Tibial nerve (tissue), 4 donors: ENCODE measurements at regions not wholly inside any gene's neighbourhood (a gene's known extent, or its start where the extent isn't known, plus 50 kb on each side); places are given as distances from the start of the nearest gene placed in this dataset.

ENCODE experiments used
- DNase-seq, 2 donors: peaks; one replicate each; pipeline ENCODE4 v3.0.0-alpha.2; 2019; ENCODE audit warnings: low spot score in 2 of 2
- H3K27ac ChIP-seq, 4 donors: fragments of 200-600 bp; sonication (generic) in 3 of 4; one replicate each; pipeline ENCODE4 v1.5.1; 2017 to 2019; ENCODE audit warnings: mild to moderate bottlenecking in 1 of 4
- H3K27me3 ChIP-seq, 2 donors: fragments of 200-600 bp; sonication (generic) in 1 of 2; one replicate each; pipeline versions ENCODE4 v1.5.1 to v1.6.0; 2017 to 2019
- H3K36me3 ChIP-seq, 3 donors: fragments of 200-600 bp; sonication (generic); one replicate each; pipeline ENCODE4 v1.5.1; 2018 to 2019
- H3K4me1 ChIP-seq, 4 donors: fragments of 200-600 bp; sonication (generic) in 3 of 4; one replicate each; pipeline ENCODE4 v1.5.1; 2017 to 2019
- H3K4me3 ChIP-seq, 4 donors: fragments of 200-600 bp; sonication (generic) in 3 of 4; one replicate each; pipeline ENCODE4 v1.5.1; 2017 to 2019; ENCODE audit warnings: mild to moderate bottlenecking in 1 of 4, moderate library complexity in 1 of 4
- H3K9me3 ChIP-seq, 4 donors: fragments of 200-600 bp; sonication (generic) in 3 of 4; one replicate each; pipeline ENCODE4 v1.5.1; 2017 to 2019
- CTCF ChIP-seq, 5 experiments: fragments of 200-600 bp in 3 of 5; fragments of 450-650 bp in 2 of 5; sonication (generic) in 3 of 5; IDR thresholded peaks; one replicate each; pipeline ENCODE4 v1.5.1; 2016 to 2019; ENCODE audit warnings: antibody characterized with exemption in 5 of 5, mild to moderate bottlenecking in 3 of 5, moderate library complexity in 2 of 5
- EP300 ChIP-seq, 2 donors: sonication (generic); formaldehyde crosslinking; IDR thresholded peaks; one replicate each; pipeline ENCODE4 v1.6.1; 2017; ENCODE audit warnings: antibody characterized with exemption in 2 of 2, mild to moderate bottlenecking in 1 of 2
- POLR2A ChIP-seq, 2 donors: fragments of 450-650 bp; IDR thresholded peaks; one replicate each; pipeline ENCODE4 v1.6.1; 2017; ENCODE audit warnings: antibody characterized with exemption in 2 of 2, mild to moderate bottlenecking in 2 of 2, moderate library complexity in 2 of 2
- WGBS, 2 donors: methylation state at CpG; one replicate each; pipeline ENCODE4 v1.1.5; 2018; 5-methylcytosine and 5-hydroxymethylcytosine counted together

DNA sequence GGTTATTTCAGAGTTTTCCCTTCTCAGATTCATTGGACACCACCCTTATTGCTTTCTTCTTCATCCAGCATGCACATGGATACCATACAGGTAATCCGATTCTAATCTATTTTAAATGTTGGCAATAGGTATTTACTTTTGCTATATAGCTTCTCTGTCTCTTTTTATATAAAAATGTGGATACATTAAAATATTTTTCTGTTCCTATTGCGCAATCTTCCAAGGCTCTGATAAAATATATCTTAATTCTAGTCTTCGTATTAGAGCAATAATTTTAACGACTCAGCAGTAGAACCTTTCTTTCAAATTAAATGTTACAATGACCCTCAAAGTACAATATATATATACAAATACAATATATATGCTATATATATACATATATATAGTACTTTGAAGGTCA is 239.8 kb downstream of the DCAF12L2 start:
- TF ChIP-seq EP300 (IDR thresholded peaks at IDR 0.05), result no peak
- TF ChIP-seq POLR2A (IDR thresholded peaks at IDR 0.05), result no peak
- TF ChIP-seq CTCF (IDR thresholded peaks at IDR 0.05), result no peak
- Histone ChIP-seq H3K4me3 (no peak overlapping the region), H3K36me3 (no peaks in the 10 kb centered on the region), H3K27ac (no peak overlapping the region), H3K9me3 (no peaks in the 10 kb centered on the region), H3K4me1 (no peaks in the 10 kb centered on the region), H3K27me3 (no peaks in the 10 kb centered on the region)
- DNase-seq, result no peak
- WGBS, 2 donors, result 89 to 94% methylated on average over 4 of the region's 4 CpGs

DNA sequence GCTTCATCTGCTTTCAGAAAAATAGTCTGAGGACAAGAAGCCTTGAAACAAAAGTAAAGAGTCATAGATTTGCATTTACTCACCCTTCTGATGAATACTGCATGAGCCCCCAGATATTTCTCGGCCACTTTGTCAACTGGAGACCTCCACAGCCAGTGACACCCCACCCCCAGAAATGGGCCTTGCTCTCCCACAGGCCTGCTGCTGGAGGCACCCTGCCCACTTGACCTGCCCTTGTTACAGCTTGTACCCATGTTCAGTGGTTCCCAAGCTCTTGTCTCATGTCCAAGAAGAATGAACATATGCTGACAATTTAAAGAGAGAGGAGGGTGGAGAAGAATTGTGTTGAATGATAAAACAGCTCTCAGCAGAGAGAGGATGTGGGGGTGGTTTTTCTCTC is 225.1 kb downstream of the DCAF12L2 start:
- H3K27ac ChIP-seq, result no peak overlapping the region
- TF ChIP-seq POLR2A (IDR thresholded peaks at IDR 0.05) (no peak), EP300 (IDR thresholded peaks at IDR 0.05) (no peak), CTCF (IDR thresholded peaks at IDR 0.05) (no peak)

GRCh38 chrX:125947501-125947900 is 218.6 kb downstream of the DCAF12L2 start:
- Histone ChIP-seq H3K4me3 (no peak overlapping the region), H3K36me3 (no peaks in the 10 kb centered on the region), H3K27me3 (no peaks in the 10 kb centered on the region), H3K4me1 (no peaks in the 10 kb centered on the region), H3K9me3 (no peaks in the 10 kb centered on the region), H3K27ac (no peak overlapping the region)
- no peak for DNase-seq
- TF ChIP-seq EP300 (IDR thresholded peaks at IDR 0.05), result no peak
- TF ChIP-seq CTCF (IDR thresholded peaks at IDR 0.05), result no peak
- 33 to 51% methylated on average over 1 of the region's 1 CpG for WGBS, 2 donors

More for the DNA sequence above, 225.1 kb downstream of the DCAF12L2 start:
- no peaks in the 10 kb centered on the region for H3K4me1 ChIP-seq
- H3K9me3 ChIP-seq, result no peaks in the 10 kb centered on the region
- 70 to 100% methylated on average over 1 of the region's 1 CpG for WGBS, 2 donors
- H3K27me3 ChIP-seq, result no peaks in the 10 kb centered on the region
- DNase-seq, result no peak
- no peaks in the 10 kb centered on the region for H3K36me3 ChIP-seq
- no peak overlapping the region for H3K4me3 ChIP-seq

DNA sequence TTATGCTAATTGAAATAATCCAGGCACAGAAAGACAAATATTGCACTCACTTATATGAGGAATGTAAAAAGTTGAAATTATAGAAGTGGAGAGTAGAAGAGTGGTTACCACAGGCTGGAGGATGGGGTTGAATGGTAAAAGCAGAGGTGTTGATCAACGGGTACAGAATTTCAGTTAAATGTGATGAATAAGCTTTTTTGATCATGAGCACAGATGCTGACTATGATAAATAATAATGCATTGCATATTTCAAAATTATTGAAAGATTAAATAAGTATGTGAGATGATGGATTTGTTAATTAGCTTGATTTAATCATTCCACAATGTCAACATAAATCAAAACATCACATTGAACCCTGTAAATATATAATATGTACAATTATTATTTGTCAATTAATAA is 213.1 kb downstream of the DCAF12L2 start:
- WGBS, 2 donors, result 77 to 92% methylated on average over 1 of the region's 1 CpG
- no peak for DNase-seq
- TF ChIP-seq EP300 (IDR thresholded peaks at IDR 0.05), result no peak
- TF ChIP-seq POLR2A (IDR thresholded peaks at IDR 0.05), result no peak
- TF ChIP-seq CTCF (IDR thresholded peaks at IDR 0.05), result no peak
- Histone ChIP-seq H3K4me1 (no peaks in the 10 kb centered on the region), H3K36me3 (no peaks in the 10 kb centered on the region), H3K27ac (no peak overlapping the region), H3K27me3 (no peaks in the 10 kb centered on the region), H3K4me3 (no peak overlapping the region), H3K9me3 (no peaks in the 10 kb centered on the region)

DNA sequence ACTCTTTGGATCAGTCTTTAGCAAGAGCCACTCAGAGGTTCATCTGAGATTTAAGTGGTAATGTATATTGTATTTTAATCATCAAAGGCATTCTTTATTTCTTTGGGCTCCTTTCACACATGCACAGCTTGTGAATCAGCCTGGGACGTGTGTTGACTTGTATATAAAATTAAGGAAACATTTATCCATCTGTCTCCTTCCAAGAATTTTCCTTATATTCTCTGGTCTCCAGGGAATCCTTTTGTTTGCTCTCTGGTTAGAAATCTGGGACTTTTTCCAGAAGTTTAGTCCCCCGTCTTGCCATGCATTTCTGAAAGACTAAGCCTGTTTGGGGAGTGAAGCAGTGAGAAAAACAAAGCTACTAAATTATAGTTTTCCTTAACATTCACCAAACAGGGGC is 212.3 kb downstream of the DCAF12L2 start:
- no peaks in the 10 kb centered on the region for H3K36me3 ChIP-seq
- H3K27me3 ChIP-seq, result no peaks in the 10 kb centered on the region
- H3K4me1 ChIP-seq, result no peaks in the 10 kb centered on the region
- no peak for TF ChIP-seq POLR2A (IDR thresholded peaks at IDR 0.05)
- TF ChIP-seq CTCF (IDR thresholded peaks at IDR 0.05), result no peak
- TF ChIP-seq EP300 (IDR thresholded peaks at IDR 0.05), result no peak
- 10 to 34% methylated on average over 2 of the region's 2 CpGs for WGBS, 2 donors
- no peak for DNase-seq
- H3K9me3 ChIP-seq, result no peaks in the 10 kb centered on the region
- H3K27ac ChIP-seq, result no peak overlapping the region
- no peak overlapping the region for H3K4me3 ChIP-seq
